Muscle of arm (tissue), 1 donor: ENCODE measurements at regions not wholly inside any gene's neighbourhood (a gene's known extent, or its start where the extent isn't known, plus 50 kb on each side); places are given as distances from the start of the nearest gene placed in this dataset.
A peak's percentile ranks its signal among the peaks of the same experiment; 100 is the strongest.
"Not testable (repeated sequence)": the region's sequence is repeated elsewhere in the genome, so short reads cannot be mapped to it uniquely, and the experiment has no call there.

Experiments used
- DNase-seq: peaks from one replicate; pipeline ENCODE4 v3.0.0-alpha.2; 2013

DNA sequence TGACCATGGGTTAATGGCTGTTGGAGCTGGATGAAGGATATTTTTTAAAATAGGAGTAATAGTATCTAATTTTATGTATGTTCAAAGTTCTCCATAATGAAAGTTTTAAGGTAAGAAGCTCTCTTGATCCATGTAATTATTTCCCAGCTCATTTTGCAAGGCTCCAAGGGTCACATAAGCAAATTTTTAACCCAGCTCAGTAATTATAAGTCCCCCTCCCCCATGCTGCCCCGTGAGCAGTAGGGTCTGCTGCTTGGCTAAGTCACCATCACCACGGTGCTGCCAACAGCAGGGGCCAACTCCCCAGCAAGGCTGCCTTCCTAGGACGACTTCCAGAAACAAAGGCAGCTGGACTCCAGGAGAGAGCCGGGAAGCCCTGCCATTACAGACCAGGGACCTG is 340.0 kb downstream of the FBXW7 start:
- no peak for DNase-seq

- no peak for DNase-seq
These were observed 342.8 kb downstream of the FBXW7 start for GRCh38 chr4:152193059-152193458.

DNA sequence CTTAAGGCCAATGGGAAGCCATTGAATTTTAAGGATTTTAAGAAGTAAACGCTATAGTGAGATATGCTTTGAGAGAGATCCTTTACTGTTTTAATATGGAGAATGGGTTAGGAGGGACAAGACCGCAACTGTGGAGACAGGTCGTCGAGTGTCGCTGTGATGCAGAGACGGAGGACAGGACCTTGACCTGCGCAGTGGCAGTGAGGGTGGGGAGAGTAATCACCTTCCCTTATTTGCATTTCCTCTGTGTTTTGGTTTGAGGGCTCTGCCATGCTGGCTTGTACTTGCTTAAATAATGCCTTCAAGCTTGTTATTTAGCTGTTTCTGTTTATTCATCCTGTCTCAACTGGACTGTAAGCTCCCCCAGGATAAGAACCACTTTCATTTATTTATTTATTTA is 345.0 kb downstream of the FBXW7 start:
- no peak for DNase-seq

DNA sequence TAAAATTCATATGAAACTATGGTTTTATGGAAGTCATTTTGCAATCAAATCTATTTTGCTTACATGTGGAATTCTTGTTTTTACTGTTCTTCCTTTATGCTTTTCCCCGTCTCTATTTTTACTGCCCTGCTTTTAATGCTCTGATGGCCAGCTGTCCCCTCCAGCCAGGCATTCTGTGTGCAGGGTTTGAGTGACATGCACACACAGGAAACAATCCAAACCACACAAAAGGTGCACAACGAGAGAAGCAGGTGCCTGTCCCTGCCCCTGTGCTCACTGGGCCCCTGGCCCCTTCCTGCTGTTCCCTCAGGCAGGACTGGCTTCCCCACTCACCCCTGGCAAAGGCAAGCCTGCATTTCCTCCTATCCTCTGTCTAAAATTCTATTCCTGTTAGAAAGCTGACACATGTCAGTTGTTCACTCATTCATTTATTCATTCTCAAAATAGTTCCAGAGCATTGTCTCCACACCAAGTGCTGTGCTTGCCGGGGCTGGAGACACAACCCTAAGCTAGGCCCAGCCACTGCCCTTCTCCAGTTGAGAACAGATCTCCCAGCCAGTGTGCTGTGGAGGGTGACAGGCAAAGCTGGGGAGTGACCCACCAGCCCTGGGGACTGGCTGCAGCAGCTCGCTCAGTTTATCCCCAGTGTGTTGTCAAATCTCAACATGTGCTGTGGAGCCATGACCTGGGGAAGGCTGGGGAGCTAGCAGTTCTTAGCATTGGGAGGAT is 346.3 kb downstream of the FBXW7 start:
- no peak for DNase-seq

DNA sequence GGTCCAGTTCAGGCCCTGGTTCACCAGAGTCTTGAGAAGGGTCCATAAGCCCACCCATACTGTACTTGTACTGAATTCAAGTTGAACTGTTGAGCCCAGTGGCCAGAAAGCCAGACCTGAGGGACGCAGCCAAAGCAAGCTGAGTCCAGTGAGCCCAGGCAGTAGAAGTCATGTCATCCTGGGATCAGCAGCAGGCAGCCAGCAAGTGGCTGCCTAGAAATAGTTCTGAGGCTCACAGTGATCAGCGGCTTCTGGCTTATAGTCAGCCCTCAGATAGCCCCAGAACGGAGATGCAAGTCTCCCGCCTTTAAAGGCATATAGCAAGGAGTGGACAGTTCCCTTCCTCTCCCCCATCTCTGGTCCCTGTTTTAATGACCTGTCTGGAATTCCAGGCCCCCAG is 347.1 kb downstream of the FBXW7 start:
- DNase-seq, result no peak

GRCh38 chr4:152187693-152188092 is 348.2 kb downstream of the FBXW7 start:
- DNase-seq, result no peak

- DNase-seq, result no peak
These were observed 349.9 kb downstream of the FBXW7 start for GRCh38 chr4:152185786-152186550.

- DNase-seq, result no peak
These were observed 354.7 kb downstream of the FBXW7 start for GRCh38 chr4:152181150-152181549.

DNA sequence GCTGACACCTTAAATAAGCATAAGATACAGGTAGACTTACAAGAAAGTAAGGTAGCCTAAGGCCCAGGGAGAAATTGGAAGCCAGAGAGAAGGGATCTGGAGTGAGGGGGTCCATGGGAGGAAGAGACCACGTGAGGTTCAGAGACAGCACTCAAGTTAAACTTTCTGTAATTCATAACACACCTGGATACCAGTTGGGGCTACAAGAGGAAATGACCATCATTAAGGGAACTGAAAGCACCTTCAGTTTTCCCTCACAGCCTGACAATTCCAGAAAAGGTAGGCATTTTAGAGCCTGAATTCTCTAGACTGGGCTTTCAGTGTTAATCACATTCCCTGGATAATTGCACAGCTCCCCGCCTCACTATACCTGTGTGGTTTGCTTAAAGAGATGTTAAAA is 355.5 kb downstream of the FBXW7 start:
- no peak for DNase-seq

GRCh38 chr4:152177538-152177937 is 358.4 kb downstream of the FBXW7 start:
- DNase-seq, result not testable (repeated sequence)

DNA sequence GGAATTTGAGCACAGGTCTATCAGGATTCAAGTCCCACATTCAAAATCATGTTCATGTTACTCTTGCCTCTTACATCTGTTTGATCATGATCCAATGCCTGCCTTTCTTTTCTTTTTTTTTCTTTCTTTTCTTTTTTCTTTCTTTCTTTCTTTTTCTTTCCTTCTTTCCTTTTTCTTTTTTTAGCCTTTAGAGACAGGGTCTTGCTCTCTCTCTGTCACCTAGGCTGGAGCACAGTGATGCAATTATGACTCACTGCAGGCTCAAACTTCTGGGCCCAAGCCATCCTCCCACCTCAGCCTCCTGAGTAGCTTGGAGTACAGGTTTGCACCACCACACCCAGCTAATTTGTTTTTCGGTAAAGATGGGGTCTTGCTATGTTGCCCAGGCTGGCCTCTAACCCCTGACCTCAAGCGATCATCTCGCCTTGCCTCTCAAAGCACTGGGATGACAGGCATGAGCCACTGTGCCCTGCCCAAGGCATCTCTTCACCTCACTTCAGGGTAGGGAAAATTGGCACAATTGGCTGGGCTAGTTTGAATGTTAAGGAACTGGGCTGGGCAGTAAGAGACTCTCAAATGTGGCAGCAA is 359.2 kb downstream of the FBXW7 start:
- DNase-seq, result no peak

GRCh38 chr4:152175586-152175985 is 360.3 kb downstream of the FBXW7 start:
- DNase-seq, result no peak

GRCh38 chr4:152172146-152172545 is 363.7 kb downstream of the FBXW7 start:
- DNase-seq, result no peak

DNA sequence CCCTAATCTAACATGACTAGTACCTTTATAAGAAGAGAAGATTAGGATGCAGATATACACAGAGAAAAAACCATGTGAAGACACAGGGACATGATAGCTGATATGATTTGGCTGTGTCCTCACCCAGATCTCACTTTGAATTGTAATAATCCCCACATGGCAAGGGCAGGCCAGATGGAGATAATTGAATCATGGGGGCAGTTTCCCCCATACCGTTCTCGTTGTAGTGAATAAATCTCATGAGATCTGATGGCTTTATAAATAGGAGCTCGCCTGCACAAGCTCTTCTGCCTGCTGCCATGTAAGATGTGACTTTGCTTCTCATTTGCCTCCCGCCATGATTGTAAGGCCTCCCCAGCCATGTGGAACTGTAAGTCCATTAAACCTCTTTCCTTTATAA is 364.3 kb downstream of the FBXW7 start:
- DNase-seq, result no peak

- no peak for DNase-seq
These were observed 366.2 kb downstream of the FBXW7 start for GRCh38 chr4:152169683-152170082.

DNA sequence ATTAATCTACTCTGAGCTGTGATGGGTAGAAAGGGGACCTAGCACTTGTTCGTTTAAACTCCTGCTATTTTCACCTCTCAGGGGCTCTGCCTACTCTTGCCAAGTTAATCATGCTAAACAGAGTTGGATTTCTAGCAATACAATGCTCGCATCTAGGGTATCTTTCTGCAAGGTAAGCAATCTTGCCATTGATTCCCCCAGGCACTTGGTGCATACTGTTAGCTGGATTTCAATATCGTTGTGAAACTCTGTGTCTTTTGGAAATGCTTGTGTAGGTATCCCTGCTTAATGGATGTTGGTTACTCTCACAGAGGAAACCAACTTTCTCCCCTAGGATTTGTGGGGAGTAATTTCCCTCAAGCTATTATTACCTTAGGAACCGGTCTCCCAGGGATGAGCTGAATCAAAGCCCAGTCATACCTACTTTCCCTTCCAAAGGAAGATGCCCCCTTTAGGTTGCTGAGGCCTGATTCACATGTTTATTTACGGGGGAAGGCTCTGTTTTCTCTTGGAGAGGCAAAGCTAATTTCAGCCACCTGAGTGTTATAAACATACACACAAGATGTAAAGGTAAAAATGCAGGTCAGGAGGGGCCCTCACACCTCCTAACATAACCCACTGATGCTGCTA is 366.8 kb downstream of the FBXW7 start:
- no peak for DNase-seq

GRCh38 chr4:152166567-152166966 is 369.3 kb downstream of the FBXW7 start:
- DNase-seq, result peak; percentile 23

DNA sequence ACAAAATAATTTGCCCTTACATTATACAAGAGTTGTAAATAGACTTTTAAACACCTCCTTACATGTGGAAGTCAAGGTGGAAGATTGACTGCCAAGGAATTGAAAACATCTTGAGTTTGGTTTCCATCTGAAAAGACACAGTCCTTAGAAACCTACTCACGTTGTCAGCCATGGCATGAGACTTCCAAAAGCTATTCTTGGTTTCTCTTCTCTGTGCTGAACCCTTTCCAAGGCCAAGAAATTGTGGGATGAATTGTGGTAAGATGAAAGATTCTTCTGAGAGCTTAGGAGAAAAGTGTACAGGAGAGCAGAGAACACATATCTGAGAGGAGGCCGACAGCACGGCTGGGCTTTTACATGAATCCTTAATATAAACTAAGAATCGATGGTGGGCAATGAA is 370.0 kb downstream of the FBXW7 start:
- no peak for DNase-seq

DNA sequence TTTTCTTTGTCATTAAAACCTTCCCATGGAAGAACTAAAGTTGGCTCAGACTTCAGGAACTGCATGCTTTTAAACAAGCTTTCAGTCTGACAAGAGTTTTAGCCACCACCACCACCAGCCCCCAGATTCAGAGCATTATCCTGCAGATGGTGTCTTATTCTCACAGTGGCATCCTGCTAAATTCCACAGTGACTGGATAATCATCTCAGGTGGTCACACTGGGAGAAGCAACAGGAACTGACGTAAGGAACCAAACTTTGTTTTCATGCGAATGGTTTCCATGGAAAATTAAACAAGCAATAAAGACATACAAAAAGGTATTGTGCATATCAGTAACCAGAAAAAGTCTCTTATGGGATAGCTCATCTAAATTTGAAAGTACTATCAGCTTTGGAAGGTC is 370.7 kb downstream of the FBXW7 start:
- DNase-seq, result no peak

GRCh38 chr4:152164561-152164960 is 371.3 kb downstream of the FBXW7 start:
- DNase-seq, result no peak

GRCh38 chr4:152162331-152162697 is 373.6 kb downstream of the FBXW7 start:
- DNase-seq, result no peak

DNA sequence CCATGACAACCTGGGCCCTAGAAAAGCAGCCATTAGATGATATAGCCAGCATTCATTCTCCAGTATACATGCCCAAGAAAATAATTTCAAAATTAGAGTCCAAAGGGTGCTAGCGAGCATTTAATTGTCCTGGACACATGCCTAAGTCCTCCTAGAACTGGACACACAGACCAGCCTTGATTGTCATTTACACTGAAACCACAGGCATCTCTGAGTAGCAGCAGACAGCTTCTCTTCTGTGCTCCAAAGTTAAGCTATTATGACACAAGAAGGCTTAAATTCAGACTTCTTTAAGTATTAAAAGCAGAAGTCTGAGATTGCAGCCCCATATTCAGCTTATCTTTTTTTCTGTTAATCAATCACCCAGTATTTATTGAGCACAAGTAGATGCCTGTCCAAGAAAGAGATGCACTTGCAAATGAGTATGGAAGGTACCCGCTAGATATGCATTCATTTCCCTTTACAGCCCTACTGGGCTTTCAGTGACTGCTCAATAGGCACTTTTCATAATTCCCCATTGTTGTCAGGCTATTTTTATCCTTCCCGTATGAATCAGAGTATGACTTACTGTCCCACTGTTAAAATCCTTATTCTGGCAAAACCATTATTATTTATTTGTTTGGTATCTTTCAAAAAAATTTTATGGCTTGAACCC is 374.1 kb downstream of the FBXW7 start:
- DNase-seq, result no peak
